PFSK-1 (cell line): ENCODE measurements at regions not wholly inside any gene's neighbourhood (a gene's known extent, or its start where the extent isn't known, plus 50 kb on each side); places are given as distances from the start of the nearest gene placed in this dataset.

Source experiments
- FOXP2 ChIP-seq: optimal IDR thresholded peaks from 2 replicates; pipeline ENCODE3; 2011; ENCODE audit warnings: borderline replicate concordance, control low read depth, inconsistent platforms; ENCODE audit not compliant: insufficient read depth; ENCODE audit errors: extremely low read length, extremely low read depth
- POLR2AphosphoS5 ChIP-seq: IDR thresholded peaks from 2 replicates; pipeline ENCODE4 v1.6.1; 2012; ENCODE audit warnings: low read depth, mild to moderate bottlenecking, control low read depth, low read length, moderate library complexity
- SIN3A ChIP-seq: IDR thresholded peaks from 2 replicates; pipeline ENCODE4 v1.6.1; 2012; ENCODE audit warnings: mild to moderate bottlenecking, low read length, moderate library complexity, borderline replicate concordance; ENCODE audit not compliant: insufficient read depth
- TAF1 ChIP-seq: IDR thresholded peaks from 2 replicates; pipeline ENCODE4 v1.6.1; 2012; ENCODE audit warnings: low read length, control low read depth, borderline replicate concordance; ENCODE audit not compliant: insufficient read depth

- no peak for TF ChIP-seq FOXP2
- TF ChIP-seq TAF1: no peak
- TF ChIP-seq POLR2AphosphoS5: no peak
- no peak for TF ChIP-seq SIN3A
Observed at GRCh38 chr5:2223303-2223702, 340.6 kb upstream of the IRX4 start.
